SHP77 treated with DMSO at 0.1 percent for 48 hours (cell line): ENCODE measurements at regions not wholly inside any gene's neighbourhood (a gene's known extent, or its start where the extent isn't known, plus 50 kb on each side); places are given as distances from the start of the nearest gene placed in this dataset.
"Not testable (repeated sequence)": the region's sequence is repeated elsewhere in the genome, so short reads cannot be mapped to it uniquely, and the experiment has no call there.

Experiments used
- DNase-seq: peaks from one replicate; lab custom pipeline; 2025; lab: John Stamatoyannopoulos, UW

DNA sequence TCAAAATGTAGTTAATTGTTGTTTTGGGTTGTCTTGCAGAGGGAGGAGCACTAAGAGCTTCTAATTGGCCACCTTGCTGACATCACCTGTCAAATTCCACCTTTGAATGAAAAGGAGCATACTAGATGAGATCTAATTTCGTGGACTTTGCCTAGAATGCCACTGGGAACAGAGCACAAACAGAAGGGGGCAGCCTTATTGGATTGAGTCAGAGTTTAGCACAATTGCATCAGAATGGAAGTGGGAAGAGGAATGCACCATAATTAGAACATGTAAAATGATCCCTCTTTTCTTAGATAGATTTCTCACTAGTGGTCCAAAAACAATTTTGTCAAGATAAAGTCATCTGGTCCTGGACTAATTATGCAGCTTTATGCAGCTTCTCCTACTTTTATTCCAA lies 1552.2 kb downstream of the PCDH9 start:
- no peak for DNase-seq

DNA sequence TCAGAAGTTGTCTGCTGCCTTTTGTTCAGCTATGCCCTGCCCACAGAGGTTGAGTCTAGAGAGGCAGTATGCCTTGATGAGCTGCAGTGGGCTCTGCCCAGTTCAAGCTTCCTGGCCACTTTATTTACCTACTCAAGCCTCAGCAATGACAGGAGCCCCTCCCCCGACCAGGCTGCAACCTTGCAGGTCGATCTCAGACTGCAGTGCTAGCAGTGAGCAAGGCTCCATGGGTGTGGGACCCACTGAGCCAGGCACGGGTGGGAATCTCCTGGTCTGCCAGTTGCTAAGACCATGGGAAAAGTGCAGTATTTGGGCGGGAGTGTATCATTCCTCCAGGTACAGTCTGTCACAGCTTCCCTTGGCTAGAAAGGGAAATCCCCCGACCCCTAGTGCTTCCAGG lies 1554.8 kb downstream of the PCDH9 start:
- not testable (repeated sequence) for DNase-seq

- no peak for DNase-seq
Observed at GRCh38 chr13:65670014-65670625, 1560.0 kb downstream of the PCDH9 start.

DNA sequence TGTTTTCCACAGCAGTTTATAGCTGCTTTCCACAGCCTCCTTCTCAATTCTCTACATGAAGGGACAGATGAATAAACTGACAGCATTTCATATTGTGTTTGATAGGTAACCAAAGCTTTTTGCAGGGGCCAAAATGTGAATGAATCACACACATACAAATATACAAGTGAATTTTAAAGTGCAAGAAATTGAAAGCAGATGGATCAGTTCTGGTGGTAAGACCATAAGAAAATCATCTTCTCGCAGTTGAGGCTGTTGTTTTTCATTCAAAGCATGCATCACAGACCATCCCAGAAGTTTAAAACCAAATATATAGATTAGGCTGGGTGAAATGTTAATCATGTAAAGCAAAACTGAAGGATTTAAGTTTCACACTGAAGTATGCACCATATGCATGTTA lies 1569.4 kb downstream of the PCDH9 start:
- DNase-seq: no peak

- peak; percentile 12 for DNase-seq
Observed at GRCh38 chr13:65656740-65657329, 1573.3 kb downstream of the PCDH9 start.

- no peak for DNase-seq
Observed at GRCh38 chr13:65653613-65654012, 1576.5 kb downstream of the PCDH9 start.

- no peak for DNase-seq
Observed at GRCh38 chr13:65650321-65650720, 1579.8 kb downstream of the PCDH9 start.

- DNase-seq: no peak
Observed at GRCh38 chr13:65642996-65643395, 1587.1 kb downstream of the PCDH9 start.

GRCh38 chr13:65642301-65642700 lies 1587.8 kb downstream of the PCDH9 start:
- no peak for DNase-seq

GRCh38 chr13:65638572-65639168 lies 1591.5 kb downstream of the PCDH9 start:
- no peak for DNase-seq

DNA sequence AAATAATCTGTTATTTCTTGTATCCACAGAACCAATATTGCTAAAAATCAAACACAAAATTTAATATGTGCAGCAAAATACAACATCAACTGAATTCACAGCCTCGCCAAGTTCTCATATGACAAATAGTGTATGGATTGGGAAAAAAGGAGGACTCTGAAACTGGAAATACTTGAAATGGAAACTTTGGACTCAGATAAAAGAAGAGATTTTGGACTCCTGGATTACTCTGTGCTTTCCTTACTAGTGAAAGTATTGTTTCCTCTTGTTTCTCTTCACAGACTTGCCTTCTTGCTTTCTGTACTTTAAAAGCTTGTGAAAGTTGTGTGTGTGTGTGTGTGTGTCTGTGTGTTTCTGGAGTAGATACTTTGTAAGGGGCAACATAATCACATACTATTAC lies 1596.3 kb downstream of the PCDH9 start:
- no peak for DNase-seq

DNA sequence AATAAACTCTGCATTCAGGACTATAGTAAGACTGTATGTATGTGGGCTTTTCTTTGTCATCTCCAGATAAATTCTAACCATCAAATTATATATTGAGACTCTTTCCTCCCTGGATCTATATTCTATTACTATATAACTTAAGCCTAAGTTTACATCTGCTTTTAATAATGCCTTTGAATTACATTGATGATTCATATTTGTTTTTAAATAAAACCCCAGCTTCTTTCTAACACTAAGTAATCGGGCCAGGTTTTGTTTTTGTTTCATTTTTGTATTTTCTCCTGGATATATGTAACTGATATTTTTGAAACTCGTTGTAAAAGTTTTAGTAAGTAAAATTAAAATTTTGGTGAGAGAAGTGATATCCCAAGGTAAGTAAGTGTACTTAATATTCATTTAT lies 1599.1 kb downstream of the PCDH9 start:
- no peak for DNase-seq

DNA sequence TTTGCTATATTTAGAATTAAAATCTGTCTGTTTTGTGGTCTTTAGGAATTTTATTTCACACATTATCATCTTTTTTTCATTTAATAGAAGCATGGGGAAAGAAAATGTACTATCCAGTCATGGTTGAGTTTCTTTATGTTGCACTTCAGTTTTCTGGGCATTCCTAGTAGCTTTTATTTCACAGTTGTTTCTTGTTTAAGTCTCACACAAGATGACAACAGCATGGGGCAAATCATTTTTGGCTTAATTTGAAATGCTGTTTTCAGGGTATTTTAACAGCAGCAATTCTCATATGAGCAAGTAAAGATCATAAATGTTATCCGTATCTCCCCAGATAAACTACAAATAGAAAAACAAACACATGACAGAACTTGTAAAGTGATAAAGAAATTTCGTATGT lies 1600.2 kb downstream of the PCDH9 start:
- DNase-seq: no peak

DNA sequence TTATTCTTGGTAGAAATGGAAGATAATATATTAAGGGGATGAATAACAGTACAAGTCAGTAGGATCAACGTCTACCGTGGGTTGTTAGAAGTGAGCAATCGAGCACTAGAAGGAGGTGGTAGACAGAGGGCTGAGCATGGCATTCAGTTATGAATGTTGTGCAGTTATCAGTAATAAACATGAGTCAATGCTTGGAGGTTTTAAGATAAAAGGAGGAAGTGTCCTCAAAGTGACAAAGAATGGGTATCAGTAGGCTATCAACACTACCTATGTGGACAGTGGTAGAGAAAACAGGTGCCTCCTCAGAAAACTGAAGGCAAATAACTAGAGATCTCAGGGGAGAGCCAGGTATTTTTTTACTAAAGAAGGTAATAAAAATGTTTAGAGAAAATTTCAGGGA lies 1607.0 kb downstream of the PCDH9 start:
- no peak for DNase-seq

- no peak for DNase-seq
Observed at GRCh38 chr13:65615506-65615905, 1614.6 kb downstream of the PCDH9 start.

DNA sequence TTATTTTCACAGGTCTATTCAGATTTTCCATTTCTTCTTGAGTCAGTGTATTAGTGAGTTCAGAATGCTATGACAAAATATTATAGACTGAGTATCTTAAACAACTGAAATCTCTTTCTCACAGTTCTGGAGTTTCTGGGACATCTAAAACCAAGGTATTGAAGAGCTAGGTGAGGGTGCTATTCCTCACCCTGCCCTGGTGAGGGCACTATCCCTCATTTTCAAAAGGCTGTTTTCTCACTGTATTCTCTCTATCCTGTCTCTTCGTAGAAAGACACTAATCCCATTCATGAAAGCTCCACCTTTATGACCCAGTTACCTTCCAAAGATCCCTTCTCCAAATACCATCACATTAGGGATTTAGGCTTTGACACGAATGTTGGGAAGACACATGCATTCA lies 1617.1 kb downstream of the PCDH9 start:
- DNase-seq: no peak

DNA sequence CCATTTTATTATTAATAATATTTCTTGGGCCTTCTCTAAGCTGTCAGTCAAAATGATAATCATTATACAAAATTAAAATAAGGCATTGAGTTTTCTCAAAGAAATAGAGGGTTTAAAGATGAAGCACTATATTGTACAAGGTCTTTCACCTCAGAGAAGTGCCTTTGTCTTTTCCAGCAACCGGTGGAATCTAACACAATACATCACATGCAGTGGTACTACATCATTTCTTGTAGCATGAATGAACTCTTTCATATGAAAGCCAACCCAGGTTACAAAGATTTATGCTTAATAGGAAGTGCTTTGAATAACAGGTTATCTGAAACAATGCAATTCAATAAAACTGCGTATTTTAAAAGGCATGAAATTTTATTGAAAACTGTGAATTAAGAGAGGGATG lies 1620.8 kb downstream of the PCDH9 start:
- DNase-seq: no peak

GRCh38 chr13:65606622-65607021 lies 1623.5 kb downstream of the PCDH9 start:
- DNase-seq: no peak

DNA sequence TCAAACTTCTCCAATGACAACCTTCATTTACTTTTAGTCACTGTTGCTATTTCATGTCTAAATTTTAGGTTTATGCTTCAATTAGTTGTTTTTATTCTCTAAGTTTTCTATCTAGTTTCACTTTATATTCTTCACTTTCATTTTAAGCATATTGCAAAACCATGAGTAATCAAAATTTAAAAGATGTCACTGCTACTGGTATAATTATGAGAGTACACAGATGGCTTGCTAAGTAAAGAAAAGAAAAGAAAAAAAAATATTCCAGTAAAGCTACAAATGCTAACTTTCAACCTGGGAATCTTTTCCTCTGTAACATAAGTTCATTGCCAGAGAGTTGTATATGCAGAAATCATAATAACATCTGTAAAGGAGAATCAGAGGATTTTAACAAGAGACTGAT lies 1624.7 kb downstream of the PCDH9 start:
- DNase-seq: no peak

- DNase-seq: no peak
Observed at GRCh38 chr13:65603160-65603559, 1627.0 kb downstream of the PCDH9 start.

- DNase-seq: no peak
Observed at GRCh38 chr13:65601855-65602254, 1628.3 kb downstream of the PCDH9 start.

GRCh38 chr13:65600702-65601101 lies 1629.4 kb downstream of the PCDH9 start:
- no peak for DNase-seq

DNA sequence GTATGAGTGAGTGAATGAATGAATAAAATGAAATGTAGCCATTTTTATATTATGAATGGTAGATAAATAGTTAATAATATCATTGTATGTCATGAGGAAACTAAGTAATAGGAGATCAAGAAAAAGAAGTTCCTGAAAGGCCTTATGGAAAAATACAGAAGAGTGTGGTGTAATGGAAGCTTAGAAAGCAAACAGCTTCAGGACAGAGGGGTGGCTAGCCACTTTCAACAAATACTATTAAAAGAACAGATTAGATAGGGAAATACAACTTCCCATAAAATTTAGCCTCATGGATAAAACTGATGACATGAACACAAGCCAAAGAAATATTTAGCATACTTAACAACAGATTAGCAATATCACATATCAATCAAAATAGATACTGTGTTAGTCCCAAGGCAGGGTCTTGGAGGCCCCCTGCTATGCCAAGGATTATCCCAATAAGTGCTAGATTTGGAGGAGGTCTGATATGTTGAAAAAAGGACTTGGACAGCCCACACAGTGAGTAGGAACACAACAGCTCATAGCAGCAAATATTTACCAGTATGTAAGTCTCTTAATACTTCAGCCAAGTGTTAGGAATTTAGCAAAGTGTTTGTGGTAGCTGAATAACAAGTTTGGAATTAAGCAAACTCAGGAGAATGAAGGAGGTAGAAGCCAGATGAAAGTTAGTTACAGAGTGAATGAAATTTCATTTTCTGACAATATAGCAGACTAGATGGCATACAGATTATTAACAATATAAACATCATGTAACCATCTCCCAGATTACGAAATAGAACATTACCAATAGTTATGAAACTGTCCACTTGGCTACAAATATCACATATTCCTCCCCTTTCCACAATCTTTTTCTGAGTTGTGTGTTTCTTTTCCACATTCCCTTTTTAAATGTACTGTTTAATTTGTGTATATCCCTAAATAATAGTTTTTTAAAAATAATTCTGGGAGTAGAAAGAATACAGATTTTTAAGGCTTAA lies 1632.0 kb downstream of the PCDH9 start:
- no peak for DNase-seq
